PFSK-1 (cell line): ENCODE measurements at regions not wholly inside any gene's neighbourhood (a gene's known extent, or its start where the extent isn't known, plus 50 kb on each side); places are given as distances from the start of the nearest gene placed in this dataset.

Experiments used
- FOXP2 ChIP-seq: optimal IDR thresholded peaks from 2 replicates; pipeline ENCODE3; 2011; ENCODE audit warnings: borderline replicate concordance, control low read depth, inconsistent platforms; ENCODE audit not compliant: insufficient read depth; ENCODE audit errors: extremely low read length, extremely low read depth
- POLR2AphosphoS5 ChIP-seq: IDR thresholded peaks from 2 replicates; pipeline ENCODE4 v1.6.1; 2012; ENCODE audit warnings: low read depth, mild to moderate bottlenecking, control low read depth, low read length, moderate library complexity
- SIN3A ChIP-seq: IDR thresholded peaks from 2 replicates; pipeline ENCODE4 v1.6.1; 2012; ENCODE audit warnings: mild to moderate bottlenecking, low read length, moderate library complexity, borderline replicate concordance; ENCODE audit not compliant: insufficient read depth
- TAF1 ChIP-seq: IDR thresholded peaks from 2 replicates; pipeline ENCODE4 v1.6.1; 2012; ENCODE audit warnings: low read length, control low read depth, borderline replicate concordance; ENCODE audit not compliant: insufficient read depth
- TF ChIP-seq, protein P1 (sequence below), 2 experiments: IDR thresholded peaks; 2 replicates each; pipeline versions ENCODE4 v1.6.1 to v1.8.0; 2011 to 2012; ENCODE audit warnings: low read depth in 2 of 2, low read length in 2 of 2, control low read depth in 1 of 2, inconsistent platforms in 1 of 2, mild to moderate bottlenecking in 1 of 2, moderate library complexity in 1 of 2; ENCODE audit not compliant: insufficient read depth in 1 of 2

DNA sequence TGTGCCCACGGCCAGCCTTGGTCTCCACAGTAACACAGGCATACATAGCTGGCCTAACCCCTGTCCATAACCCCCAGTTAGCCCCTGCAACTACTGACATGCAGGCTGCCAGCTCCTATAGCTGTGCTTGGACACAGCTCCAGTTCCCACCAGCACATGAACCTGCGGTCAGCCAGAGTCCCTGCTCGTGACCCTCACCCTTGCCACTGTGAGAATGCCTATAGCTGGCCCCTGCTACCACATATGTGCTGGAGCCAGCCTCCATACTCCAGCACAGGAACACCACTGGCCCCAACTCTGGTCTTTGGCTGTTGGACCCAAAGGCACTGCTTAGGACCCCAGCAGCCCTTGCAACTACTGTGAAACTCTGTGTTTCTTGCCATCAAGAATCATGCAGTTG, 930.9 kb downstream of the ADGRL3 start:
- no peak for TF ChIP-seq SIN3A
- TF ChIP-seq POLR2AphosphoS5, result no peak
- TF ChIP-seq, protein P1, sequence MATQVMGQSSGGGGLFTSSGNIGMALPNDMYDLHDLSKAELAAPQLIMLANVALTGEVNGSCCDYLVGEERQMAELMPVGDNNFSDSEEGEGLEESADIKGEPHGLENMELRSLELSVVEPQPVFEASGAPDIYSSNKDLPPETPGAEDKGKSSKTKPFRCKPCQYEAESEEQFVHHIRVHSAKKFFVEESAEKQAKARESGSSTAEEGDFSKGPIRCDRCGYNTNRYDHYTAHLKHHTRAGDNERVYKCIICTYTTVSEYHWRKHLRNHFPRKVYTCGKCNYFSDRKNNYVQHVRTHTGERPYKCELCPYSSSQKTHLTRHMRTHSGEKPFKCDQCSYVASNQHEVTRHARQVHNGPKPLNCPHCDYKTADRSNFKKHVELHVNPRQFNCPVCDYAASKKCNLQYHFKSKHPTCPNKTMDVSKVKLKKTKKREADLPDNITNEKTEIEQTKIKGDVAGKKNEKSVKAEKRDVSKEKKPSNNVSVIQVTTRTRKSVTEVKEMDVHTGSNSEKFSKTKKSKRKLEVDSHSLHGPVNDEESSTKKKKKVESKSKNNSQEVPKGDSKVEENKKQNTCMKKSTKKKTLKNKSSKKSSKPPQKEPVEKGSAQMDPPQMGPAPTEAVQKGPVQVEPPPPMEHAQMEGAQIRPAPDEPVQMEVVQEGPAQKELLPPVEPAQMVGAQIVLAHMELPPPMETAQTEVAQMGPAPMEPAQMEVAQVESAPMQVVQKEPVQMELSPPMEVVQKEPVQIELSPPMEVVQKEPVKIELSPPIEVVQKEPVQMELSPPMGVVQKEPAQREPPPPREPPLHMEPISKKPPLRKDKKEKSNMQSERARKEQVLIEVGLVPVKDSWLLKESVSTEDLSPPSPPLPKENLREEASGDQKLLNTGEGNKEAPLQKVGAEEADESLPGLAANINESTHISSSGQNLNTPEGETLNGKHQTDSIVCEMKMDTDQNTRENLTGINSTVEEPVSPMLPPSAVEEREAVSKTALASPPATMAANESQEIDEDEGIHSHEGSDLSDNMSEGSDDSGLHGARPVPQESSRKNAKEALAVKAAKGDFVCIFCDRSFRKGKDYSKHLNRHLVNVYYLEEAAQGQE (IDR thresholded peaks at IDR 0.05; ENCODE audit: insufficient read depth in 1 of 2, low read depth in 2 of 2, low read length in 2 of 2), result no peak
- TF ChIP-seq FOXP2, result no peak
- TF ChIP-seq TAF1, result no peak

DNA sequence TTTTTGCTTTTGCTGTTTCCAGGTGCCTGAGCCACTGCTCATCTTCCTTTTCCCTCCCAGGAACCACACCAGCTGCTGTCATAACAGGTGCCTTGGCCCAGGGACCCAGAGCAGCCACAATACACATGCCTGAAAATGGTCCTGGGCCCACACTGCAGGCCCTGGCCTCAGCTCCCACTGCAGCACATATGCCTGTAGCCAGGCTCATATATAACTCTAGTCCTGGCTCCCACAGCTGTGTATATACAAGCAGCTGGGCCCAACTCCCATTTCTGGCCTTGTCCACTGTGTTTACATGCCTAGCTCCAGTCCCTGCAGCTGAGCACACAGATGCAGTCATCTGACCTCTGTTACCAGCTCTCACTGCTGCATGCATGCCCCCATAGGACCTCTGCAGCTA, 930.5 kb downstream of the ADGRL3 start:
- TF ChIP-seq SIN3A, result no peak
- TF ChIP-seq, protein P1 (IDR thresholded peaks at IDR 0.05; ENCODE audit: insufficient read depth in 1 of 2, low read depth in 2 of 2, low read length in 2 of 2), result no peak
- TF ChIP-seq FOXP2, result no peak
- TF ChIP-seq POLR2AphosphoS5, result no peak
- no peak for TF ChIP-seq TAF1

DNA sequence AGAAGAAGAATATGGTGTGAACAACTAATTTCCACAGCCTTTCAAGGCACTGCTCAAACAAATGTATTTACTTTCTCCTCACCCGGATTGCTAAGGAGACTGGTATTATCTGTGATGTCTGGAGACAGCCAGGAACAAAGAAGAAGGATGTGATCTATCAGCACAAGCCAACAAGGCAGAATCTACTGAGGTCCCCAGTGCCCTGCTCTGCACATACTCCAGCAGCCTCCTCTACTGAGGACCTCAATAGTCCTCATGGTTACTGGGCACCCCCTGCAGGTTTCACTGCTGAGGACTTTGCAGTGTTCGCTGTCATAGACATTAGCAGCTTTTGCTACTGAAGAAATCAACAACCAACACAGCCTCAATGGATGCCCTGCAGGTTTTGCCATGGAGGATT, 930.1 kb downstream of the ADGRL3 start:
- TF ChIP-seq POLR2AphosphoS5 (no peak), TAF1 (no peak), SIN3A (no peak), FOXP2 (no peak)
- TF ChIP-seq, protein P1 (IDR thresholded peaks at IDR 0.05; ENCODE audit: insufficient read depth in 1 of 2, low read depth in 2 of 2, low read length in 2 of 2), result no peak
